NCI-H1436 treated with DMSO at 0.1 percent for 48 hours (cell line): ENCODE measurements at regions not wholly inside any gene's neighbourhood (a gene's known extent, or its start where the extent isn't known, plus 50 kb on each side); places are given as distances from the start of the nearest gene placed in this dataset.

Experiments
- DNase-seq: peaks from one replicate; lab custom pipeline; 2025; lab: John Stamatoyannopoulos, UW

DNA sequence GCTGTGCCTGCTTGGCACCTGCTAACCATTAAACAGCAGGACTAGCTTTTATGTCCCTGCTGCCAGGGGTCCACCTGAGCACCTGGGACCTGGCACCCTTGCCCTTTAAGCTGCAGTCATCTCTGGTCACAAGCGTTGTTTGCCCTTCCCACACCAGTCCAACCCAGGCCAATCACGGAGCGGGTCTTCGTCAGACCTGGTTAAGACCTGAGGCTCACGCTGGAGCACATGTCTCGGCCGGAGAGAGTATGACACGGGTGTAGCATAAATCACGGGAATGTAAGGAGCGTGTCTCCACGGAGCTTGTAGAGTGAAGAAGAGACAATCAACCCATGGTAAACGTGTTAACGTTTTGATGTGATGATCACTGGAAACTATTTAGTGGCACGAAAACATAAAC lies 847.3 kb downstream of the BRD1 start:
- no peak for DNase-seq

DNA sequence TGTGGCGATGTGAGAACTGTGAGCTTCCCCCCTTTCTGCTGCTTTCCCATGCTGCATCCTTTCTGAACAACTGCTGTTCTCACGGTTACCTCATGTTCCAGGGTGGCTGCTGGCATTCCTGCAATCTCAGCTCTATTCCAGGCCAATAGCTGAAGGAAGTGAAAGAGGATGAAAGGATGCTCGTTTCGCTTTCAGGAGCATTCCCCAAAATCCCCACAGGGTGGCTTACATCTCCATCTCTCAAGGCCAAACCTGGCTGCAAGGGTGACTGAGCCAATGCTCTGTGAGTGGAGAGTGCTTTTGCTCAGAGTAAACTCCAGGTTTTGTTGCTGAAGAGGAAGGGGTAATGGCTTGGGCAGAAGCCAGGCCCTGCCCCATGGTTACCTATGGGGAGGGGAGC lies 848.2 kb downstream of the BRD1 start:
- no peak for DNase-seq

DNA sequence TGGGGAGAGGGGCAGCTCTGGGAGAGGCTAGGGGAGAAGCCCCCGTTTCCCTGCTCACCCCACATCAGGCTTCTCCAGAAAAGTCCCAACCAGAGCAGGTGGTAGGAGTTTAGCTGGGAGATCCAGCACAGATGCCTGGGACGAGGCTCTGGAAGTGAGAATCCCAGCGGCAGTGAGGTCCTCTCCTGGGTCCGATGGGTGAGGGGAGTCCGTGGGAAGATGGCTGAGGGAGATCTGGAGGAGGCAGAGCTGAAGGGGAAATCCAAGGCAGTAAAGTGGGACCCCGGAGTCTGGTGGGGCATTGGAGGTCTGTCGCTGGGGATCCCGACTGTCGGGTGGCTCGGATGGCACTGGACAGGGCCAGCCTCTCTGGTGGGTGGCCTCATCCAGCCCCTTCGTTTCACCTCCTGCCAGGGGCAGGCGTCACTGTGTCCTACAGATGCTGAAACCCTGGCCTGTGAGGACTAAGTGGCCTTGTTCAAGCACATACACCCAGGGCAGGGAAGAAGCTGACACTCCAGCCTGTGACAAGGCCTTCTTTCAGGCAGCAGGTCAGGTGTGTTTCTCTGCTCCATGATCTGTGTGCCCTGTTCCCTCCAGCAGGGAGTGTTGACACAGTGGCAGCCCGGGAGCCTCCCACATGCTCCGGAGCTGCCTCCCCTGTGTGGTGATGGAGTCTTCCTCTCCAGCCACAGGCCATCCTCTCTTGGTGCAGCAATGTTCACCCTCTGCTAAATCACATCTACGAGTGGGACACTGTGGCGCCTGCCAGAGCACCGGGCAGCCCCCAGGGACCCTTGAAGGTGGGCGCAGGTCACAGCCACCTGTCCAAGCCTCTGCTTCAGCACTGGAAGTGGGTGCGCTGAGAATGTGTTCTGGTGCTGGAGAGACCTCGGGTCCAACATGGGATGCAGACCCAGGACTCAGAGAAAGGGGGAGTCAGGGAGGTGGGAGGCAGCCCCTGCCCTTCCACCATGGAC lies 850.8 kb downstream of the BRD1 start:
- DNase-seq: no peak

DNA sequence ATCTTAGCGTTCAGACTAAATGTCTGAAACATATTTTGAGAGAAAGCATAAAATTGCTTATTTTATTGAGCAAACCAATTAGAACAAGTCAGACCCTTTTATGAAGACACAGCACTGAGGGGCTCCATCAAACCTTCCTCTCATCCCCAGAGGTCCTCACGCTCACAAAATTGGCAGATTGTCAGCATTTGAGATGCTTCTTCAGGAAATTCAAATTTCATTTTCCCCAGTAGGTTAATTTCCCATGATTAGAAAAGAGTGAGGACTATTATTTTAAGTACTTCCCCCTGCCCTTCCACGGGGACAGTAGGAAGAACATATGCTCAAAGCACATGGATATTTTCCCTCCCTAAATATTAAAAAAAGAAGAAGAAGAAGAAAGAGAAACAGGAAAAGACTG lies 851.8 kb downstream of the BRD1 start:
- DNase-seq: no peak

DNA sequence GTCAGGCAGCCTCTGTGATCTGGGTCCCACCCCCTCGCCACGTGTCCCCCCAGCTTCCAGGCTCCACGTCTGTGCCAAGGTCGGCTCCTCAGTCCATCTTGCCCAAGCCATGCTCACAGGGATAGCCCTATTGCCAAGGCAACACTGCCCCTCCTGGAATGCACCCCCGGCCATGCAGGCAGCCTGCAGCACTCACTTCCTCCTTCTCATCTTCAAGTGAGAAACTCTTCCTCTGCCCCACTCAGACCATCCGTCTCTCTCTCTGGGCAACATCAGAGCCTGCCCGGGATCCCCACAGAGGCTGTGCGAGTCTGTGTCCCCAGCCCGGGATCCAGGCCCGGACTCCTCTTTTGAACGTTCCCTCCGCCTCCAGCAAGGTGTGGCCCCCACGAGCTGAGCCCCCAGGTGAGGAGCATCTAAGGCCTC lies 852.3 kb downstream of the BRD1 start:
- no peak for DNase-seq

DNA sequence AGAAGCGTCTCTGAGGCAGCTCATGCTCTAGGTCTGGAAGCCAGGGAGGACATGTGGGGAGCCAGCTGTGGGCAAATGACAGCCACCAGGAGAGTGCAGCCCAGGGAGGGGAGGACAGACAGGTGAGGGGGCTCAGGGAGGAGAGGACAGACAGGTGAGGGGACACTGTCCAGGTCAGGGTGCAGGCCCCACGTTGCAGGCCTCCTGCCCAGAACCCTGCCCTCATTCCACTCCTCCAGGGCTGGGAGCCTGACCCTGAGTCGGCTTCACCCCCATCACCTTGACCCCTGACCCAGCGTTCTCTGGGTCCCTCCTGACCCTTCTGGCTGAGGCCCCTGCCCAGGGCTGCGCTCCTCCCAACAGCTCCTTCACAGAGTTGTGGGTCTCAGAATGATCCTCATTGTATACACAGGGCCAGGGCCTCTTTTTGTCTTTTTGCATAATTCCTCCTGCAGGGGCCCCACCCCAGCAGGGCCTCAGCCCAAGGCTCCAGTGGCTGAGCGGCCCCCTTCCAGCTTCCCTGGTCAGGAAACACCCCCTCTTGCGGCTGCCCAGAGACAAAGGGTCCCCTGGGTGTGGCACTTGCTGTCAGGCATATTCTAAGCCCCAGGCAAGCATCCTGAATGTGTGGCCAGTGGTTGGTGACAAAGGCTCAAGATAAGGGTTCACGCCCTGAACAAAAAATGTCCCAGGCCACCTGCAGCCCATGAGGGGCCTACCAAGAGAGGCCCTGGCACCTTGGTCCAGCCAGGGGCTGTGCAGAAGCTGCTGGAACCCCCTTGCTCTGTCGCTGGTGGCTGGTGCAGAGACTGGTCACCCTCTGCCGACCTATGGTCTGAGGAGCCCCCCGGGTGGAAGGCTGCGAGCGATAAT lies 853.0 kb downstream of the BRD1 start:
- DNase-seq: no peak

DNA sequence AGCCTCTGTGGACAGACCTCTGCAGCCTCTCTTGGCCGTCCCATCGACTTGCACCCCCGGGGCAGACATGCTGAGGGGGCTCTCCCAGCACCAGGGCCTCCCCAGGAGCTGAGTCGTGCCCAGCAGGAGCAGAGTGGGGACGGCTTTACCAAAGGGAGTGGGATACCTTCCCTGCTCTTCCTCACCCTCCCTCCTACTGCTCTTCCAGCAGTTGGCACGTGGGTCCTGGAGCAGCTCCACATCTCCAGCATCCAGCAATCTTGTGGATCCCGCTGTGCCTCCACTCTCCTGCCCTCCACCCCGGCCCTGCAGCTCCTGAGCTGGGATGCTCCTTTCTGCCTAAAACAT lies 854.0 kb downstream of the BRD1 start:
- no peak for DNase-seq

DNA sequence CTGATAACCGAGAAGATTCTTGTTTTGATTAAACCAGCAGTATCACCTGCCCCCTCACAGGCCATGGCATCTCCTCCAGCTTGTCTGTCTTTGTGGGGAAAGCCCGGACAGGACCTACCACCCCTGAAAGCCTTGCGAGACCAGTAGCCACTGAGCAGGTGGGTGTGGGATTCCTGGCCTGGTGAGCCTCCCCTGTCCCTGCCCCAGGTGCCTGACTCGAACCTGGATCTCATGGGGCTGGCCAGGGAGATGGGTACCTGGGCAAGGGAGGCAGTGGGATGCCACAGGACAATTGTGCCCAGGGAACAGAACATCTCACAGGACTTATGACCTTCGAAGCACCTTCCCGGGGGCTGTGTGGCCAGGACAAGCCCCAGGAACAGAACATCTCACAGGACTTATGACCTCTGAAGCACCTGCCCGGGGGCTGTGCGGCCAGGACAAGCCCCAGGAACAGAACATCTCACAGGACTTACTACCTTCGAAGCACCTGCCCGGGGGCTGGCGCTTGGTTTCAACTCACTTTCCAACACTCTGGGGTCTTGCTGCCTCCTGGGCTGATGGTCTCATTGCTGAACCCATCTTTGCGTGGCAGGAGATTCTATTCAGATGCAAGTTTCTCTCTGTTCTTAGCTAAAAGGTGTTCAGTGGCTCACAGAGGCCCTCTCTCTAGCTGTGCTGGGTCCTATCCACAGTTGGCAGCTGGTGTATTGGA lies 854.5 kb downstream of the BRD1 start:
- DNase-seq: no peak

DNA sequence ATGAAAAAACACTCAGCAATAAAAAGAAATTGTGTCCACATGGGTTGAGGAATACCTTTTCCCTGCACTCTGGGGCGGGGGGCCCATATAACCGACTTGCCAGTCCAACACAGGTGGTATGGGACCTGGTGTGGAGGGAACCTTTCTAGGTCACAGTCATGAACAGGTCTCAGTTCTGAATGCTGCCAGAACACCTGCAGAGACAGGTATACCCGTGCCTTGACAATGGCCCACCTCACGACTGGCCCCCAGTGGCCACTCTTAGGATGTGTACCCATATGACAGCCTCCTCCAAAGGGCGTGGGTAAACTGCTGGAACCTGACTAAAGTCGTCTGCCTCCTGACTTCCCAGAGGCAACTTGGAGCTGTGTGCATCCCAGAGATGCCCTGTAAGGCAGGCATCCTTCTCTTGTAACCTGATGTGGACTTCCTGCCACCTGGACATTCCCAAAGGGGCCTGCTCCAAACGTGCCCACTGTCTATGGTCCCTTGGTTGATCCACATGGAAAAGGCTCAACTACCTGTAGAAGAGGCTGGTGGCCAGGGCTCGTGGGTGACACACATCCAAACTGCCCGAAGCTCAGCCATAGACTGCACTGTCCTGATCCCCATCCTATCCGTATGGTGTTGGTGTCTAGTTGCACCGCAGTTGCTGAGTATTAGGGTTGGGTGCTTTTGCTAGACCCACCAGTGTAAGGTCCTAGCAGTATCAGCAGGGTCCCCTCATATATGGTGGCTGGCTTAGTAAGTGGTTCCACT lies 859.3 kb downstream of the BRD1 start:
- DNase-seq: no peak

DNA sequence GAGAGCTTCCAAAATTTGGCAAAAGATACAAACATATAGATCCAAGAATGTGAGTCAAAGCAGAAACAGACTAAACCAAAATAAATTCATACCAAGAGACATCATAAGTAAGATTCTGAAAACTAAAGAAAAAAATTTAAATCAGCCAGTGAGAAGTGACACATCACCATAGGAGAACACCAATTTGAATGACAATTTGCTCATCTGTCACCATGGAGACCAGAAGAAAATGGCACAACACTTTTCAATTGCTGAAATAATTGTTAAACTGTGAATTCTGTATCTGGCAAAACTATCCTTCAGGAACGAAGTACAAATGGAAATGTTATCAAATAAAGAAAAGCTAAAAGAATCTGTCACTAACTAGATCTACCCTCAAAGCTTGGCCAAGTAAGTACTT lies 864.3 kb downstream of the BRD1 start:
- DNase-seq: no peak

DNA sequence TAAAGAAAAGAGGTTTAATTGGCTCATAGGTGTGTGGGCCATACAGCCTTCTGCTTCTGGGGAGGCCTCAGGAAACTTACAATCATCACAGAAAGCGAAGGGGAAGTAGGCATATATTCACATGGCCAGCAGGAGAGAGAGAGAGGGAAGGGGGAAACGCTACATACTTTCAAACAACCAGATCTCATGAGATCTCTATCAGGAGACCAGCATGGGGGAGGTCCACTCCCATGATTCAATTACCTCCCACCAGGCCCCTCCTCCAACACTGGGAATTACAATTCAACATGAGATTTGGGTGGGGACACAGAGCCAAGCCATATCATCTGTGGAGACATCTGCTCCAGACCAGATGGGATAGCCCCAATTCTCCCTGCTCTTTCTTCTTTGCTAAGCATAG lies 866.0 kb downstream of the BRD1 start:
- no peak for DNase-seq

DNA sequence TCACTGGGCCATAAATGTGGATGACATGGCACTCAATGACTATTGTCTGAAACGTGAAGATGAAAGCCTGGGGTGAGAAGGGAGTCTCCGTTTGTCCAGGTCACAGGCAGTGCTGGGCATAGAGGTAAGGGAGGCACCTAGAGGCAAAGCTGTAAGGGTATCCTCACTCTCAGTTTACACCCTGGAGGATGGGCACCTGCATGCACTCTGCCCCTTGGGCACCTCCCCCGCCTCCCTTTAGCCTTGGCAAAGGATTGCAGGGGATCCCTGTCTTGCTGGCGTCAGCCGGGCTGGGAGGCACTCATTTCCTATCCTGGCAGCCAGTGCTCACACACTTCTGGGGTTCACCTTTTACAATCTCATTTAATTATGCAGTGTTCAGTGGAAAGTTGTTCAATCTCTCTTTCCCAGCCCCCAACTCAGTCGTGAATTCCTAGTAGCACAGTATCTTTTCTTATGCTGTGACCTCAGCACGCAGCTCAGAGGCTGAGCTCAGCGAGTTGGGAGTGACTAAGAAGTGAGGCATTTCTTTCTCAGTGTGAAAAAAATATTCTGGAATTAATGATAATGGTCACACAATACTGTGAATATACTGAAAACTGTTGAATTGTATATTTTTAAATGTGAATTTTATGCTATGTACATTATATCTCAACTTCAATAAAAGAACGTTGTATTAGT lies 866.6 kb downstream of the BRD1 start:
- no peak for DNase-seq

DNA sequence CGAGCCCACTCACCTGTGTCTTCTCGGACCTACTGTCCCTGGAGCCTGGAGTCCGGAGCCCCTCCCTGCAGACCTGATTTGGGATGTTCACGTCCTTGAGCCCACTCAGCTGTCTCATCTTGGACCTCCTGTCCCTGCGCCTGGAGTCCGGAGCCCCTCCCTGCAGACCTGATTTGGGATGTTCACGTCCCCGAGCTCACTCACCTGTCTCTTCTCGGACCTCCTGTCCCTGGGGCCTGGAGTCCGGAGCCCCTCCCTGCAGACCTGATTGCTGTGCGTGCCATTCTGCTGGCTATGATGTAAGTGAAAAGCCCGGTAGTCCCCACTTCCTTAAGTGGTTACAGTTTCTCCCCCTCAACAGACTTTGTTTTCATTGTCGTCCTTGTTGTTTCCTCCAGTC lies 867.1 kb downstream of the BRD1 start:
- DNase-seq: no peak

DNA sequence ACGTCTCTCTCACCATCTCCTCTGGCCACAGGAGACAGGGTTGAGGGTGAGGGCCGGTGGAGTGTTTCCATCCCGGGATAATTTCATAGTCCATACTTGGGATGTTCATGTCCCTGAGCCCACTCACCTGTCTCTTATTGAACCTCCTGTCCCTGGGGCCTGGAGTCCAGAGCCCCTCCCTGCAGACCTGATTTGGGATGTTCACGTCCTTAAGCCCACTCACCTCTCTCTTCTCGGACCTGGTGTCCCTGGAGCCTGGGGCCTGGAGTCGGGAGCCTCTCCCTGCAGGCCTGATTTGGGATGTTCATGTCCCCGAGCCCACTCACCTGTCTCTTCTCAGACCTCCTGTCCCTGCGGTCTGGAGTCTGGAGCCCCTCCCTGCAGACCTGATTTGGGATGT lies 868.2 kb downstream of the BRD1 start:
- DNase-seq: no peak

DNA sequence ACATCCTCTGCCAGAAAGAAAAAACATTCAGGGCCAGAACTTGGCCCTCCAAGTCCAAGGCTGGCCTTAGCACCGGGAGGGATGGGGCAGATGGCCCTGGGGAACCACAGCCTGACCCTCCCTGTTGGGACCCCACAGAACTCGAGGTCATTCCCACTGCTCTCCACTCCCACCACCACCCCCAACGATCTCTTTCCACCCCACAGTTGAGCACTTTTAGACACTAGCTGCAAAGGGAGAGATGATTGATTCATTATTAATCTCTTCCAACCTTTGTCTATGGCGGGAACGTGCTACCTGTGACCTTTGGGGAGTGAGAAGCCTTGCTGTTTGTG lies 869.7 kb downstream of the BRD1 start:
- no peak for DNase-seq

DNA sequence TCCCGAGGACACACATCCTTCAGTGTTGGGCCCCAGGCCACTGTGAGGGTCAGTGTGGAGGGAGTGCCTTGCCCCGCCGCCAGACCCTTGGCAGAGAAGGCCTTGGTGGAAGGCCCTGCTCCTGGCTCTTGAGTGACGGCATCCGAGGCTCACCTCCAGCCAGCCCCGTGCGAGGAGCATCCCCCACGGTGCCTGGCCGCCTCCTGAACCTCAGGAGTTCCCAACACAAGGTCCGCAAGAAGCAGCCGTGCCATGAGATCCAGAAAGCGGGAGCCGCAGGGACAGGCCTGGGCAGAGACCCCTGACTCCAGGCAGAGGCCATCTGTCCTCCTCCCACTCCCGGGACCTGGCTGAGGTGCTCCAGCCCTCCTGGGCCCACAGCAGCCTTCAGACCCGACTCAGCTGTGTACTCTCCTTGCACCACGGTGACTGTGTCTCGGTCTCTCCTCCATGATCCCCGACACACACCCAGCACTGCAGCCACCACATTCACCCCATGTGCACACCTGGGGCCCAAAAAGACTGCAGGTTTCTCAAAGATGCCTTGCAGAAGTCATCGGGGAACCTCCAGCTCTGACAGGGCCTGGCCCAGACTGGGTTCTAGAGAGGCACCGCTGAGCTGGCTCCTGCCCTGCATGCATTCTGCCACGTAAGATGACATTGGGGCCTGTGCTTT lies 870.2 kb downstream of the BRD1 start:
- DNase-seq: no peak

DNA sequence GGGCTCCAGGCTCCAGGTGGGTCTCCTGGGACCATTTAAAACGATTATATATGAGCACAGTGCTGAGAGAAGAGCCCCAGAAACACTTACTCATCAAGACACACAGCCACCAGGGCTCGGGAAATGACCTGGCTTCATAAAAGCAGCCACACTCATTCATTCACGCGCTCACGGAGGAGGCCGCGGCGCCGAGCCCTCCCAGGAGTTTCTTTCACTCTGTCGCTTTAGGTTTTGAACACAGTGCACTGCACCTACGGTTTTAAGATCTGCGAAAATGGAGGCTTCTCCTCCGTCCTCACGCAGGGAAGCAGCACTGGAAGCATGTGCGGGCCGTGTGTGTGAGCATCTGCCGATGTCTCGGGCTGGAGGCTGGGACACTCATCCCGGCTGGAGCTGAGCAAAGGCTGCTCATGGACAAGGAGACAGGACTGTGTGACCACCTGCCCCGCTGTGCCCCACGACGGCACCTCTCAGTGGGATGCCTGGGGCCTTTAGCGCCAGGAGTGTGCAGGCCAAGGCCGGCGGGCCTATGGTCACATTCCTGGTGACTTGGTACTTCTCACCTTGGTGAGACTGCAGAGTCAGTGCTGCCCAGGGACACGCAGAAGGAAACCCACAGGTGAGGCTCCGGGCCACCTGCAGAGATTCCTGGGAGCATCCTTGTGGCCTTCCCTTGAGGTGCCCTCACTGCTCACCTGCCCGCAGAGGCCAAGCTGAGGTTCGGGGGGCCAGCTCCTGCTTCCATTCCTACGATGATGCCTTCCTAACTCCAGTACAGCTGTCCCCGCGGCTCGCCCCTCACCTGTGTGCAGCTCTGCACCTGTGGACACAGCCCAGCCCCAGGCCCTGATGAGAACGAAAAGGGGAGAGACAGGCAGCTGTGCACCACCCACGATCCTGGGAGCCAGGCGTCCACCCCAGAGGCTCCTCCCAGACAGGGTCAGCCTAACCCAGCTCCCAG lies 872.0 kb downstream of the BRD1 start:
- no peak for DNase-seq

DNA sequence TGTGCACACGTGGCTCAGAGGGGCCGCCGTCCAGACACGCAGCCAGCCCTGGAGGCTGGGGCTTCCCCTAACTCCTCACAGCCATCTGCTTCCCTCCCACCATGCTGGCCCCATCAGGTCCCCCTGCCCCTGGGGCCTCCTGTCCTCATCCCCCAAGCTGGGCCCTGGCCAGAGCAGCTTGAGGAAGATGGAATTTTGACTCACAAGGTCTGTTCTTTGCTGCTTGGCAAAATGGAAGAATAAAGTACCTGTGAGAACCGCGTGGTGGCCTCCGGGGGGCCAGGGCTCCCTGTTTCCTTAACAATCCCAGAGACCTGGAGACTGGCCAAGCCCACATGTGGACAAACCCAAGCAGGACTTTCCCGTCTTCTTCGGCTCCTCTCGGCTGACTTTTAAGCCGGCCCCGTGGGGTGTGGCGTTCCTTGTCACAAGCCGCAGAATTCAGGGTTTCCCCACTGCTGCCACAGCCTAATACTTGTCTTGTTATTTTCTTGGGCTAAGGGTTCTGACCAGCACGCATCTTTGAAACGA lies 872.8 kb downstream of the BRD1 start:
- DNase-seq: no peak

DNA sequence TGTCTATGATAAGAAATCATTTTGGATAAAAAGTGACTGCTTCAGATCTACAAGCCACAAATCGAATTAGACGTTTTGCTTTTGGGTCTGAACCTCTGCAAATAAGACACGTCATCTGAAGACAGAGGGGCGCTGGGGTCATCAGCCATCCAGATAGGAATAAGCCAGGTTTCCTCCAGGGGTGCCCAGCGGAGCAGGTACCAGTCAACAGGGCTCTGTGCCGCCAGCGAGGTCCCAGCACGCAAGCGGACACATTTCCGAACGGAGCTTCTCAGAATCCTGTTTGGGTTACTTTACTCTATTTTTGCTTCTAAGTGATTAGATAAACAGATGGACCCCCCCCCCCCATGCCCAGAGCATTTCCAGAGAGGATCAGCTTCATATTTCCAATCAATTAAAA lies 873.8 kb downstream of the BRD1 start:
- DNase-seq: no peak
